ENCODE measurements at regions not wholly inside any gene's neighbourhood (a gene's known extent, or its start where the extent isn't known, plus 50 kb on each side); places are given as distances from the start of the nearest gene placed in this dataset.

DNA sequence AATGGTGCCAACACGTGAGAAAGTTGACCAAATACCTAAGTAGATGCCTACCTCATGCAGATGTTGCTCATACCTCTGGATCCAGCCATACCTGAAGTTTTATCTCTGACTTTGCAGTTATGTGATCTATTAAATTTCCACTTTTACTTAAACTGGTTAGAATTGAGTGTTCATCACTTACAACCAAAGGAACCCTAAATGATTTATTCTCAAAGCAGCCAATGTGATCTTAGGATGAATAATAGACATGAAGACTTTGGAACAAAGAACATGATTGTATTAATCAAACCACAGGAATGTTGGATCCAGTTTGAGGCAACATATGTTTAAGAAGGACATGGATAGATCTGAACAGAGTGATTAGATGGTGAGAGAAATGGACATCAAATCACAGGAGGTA, 68.7 kb downstream of the IRX6 start:
- 62 to 70% methylated on average over 1 of the region's 1 CpG for WGBS, 2 donors
- H3K36me3 ChIP-seq: no peaks in the 10 kb centered on the region
- ATAC-seq (ENCODE audit: low FRiP score in 2 of 2) (no peak), DNase-seq (no peak)
- no peak overlapping the region for H3K4me3 ChIP-seq
- H3K4me1 ChIP-seq: no peaks in the 10 kb centered on the region
- H3K27me3 ChIP-seq: no peaks in the 10 kb centered on the region
- H3K27ac ChIP-seq: no peak overlapping the region
- TF ChIP-seq POLR2A (IDR thresholded peaks at IDR 0.05) (no peak), POLR2AphosphoS5 (IDR thresholded peaks at IDR 0.05) (no peak), EP300 (IDR thresholded peaks at IDR 0.05) (no peak)
- TF ChIP-seq, protein P1, sequence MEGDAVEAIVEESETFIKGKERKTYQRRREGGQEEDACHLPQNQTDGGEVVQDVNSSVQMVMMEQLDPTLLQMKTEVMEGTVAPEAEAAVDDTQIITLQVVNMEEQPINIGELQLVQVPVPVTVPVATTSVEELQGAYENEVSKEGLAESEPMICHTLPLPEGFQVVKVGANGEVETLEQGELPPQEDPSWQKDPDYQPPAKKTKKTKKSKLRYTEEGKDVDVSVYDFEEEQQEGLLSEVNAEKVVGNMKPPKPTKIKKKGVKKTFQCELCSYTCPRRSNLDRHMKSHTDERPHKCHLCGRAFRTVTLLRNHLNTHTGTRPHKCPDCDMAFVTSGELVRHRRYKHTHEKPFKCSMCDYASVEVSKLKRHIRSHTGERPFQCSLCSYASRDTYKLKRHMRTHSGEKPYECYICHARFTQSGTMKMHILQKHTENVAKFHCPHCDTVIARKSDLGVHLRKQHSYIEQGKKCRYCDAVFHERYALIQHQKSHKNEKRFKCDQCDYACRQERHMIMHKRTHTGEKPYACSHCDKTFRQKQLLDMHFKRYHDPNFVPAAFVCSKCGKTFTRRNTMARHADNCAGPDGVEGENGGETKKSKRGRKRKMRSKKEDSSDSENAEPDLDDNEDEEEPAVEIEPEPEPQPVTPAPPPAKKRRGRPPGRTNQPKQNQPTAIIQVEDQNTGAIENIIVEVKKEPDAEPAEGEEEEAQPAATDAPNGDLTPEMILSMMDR (IDR thresholded peaks at IDR 0.05): no peak
- no peaks in the 10 kb centered on the region for H3K9me3 ChIP-seq

DNA sequence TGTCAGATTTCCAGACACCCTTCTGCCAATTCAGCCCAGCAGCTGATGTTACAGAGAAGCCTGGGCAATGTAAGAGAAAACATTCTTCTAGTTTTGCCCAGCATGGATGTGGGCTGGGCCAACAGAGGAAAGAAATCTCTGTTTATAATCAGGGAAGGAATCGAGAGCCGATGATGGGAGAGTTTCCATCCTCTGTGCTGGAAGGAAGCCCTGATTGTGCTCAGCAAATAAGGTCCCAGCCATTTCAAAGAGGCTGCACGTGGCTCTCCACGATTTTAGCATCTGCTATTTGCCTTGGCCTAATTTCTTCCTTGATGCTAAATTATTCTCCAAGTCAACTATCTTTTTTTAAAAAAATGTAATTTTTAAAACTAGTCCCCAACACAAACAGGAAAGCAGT, 70.0 kb downstream of the IRX6 start:
- H3K4me3 ChIP-seq: no peak overlapping the region
- H3K9me3 ChIP-seq: no peaks in the 10 kb centered on the region
- H3K27ac ChIP-seq: no peak overlapping the region
- ATAC-seq (ENCODE audit: low FRiP score in 2 of 2) (no peak), DNase-seq (no peak)
- TF ChIP-seq POLR2A (IDR thresholded peaks at IDR 0.05) (no peak), EP300 (IDR thresholded peaks at IDR 0.05) (no peak), POLR2AphosphoS5 (IDR thresholded peaks at IDR 0.05) (no peak)
- TF ChIP-seq, protein P1 (IDR thresholded peaks at IDR 0.05): no peak
- WGBS, 2 donors: 41 to 43% methylated on average over 4 of the region's 4 CpGs
- H3K4me1 ChIP-seq: no peaks in the 10 kb centered on the region
- H3K36me3 ChIP-seq: no peaks in the 10 kb centered on the region
- H3K27me3 ChIP-seq: no peaks in the 10 kb centered on the region

DNA sequence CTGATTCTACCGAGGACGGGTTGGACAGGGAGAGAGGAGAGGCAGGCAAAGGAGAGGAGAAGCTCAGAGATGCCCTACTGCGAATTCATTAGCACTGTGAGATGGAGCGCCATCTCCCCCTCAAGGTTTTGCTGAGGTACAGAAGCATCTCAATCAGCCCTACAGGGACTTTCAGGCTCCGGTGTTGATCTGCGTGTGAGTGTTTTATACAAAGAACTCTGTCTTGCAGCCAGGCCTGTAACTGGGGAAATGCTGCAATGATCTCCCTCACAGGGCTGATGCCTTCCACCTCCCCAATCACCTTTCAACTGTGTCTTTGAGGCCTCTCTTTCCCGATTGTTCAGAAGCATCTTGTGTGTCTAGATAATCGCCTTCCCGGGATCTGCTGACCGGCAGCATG, 74.8 kb downstream of the IRX6 start:
- Histone ChIP-seq H3K27ac (no peak overlapping the region), H3K36me3 (no peaks in the 10 kb centered on the region), H3K4me3 (no peak overlapping the region), H3K4me1 (no peaks in the 10 kb centered on the region), H3K9me3 (no peaks in the 10 kb centered on the region), H3K27me3 (no peaks in the 10 kb centered on the region)
- TF ChIP-seq EP300 (IDR thresholded peaks at IDR 0.05) (no peak), POLR2AphosphoS5 (IDR thresholded peaks at IDR 0.05) (no peak), POLR2A (IDR thresholded peaks at IDR 0.05) (no peak)
- TF ChIP-seq, protein P1 (IDR thresholded peaks at IDR 0.05): no peak
- ATAC-seq (ENCODE audit: low FRiP score in 2 of 2): no peak
- WGBS, 2 donors: 88 to 91% methylated on average over 10 of the region's 10 CpGs
- DNase-seq: no peak

DNA sequence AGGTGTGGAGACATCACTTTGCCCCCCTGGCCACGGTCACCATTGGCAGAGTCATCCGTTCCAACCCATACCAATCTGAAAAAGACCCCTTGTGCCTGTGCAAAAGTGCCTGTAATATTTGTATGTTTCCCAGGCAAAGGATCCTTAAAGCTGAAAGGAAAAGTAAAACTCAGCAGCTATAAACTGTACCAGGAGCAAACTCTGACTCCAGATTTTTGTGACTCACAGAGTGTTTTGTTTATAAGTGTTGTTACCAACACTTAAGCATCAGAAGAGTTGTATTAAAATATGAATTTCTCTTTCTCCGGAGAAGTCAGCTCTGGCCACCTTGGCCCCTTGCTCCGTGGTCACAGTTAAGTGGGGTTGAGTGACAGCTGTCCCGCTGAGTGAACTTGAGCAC, 75.9 kb downstream of the IRX6 start:
- H3K4me1 ChIP-seq: no peaks in the 10 kb centered on the region
- WGBS, 2 donors: 78 to 81% methylated on average over 5 of the region's 5 CpGs
- H3K4me3 ChIP-seq: no peak overlapping the region
- DNase-seq: no peak
- H3K27ac ChIP-seq: no peak overlapping the region
- TF ChIP-seq POLR2A (IDR thresholded peaks at IDR 0.05) (no peak), EP300 (IDR thresholded peaks at IDR 0.05) (no peak), POLR2AphosphoS5 (IDR thresholded peaks at IDR 0.05) (no peak)
- TF ChIP-seq, protein P1 (IDR thresholded peaks at IDR 0.05): no peak
- H3K36me3 ChIP-seq: no peaks in the 10 kb centered on the region
- no peak for ATAC-seq (ENCODE audit: low FRiP score in 2 of 2)
- H3K9me3 ChIP-seq: no peaks in the 10 kb centered on the region
- no peaks in the 10 kb centered on the region for H3K27me3 ChIP-seq

DNA sequence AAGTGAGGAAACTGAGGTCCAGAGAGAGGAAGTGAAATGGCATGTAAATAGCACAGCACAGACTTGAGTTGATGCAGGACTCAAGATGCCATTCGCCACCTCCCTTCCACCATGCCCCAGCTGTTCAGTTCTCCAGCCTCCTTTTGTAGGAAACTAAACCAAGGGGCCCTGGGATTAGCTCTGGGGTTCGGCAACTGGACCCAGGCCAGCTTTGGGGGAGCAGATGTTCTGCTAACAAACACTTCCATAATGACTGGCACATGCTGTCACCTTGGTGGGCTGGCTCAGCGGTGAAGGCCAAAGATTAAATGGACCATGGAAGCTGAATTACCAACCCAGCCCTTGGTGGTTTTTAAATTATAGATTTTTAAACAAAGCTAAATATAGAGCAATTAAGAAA, 77.0 kb downstream of the IRX6 start:
- ATAC-seq (ENCODE audit: low FRiP score in 2 of 2): no peak

More for the DNA sequence above, 77.0 kb downstream of the IRX6 start:
- Histone ChIP-seq H3K4me1 (no peaks in the 10 kb centered on the region), H3K4me3 (no peak overlapping the region), H3K36me3 (no peaks in the 10 kb centered on the region), H3K27me3 (no peaks in the 10 kb centered on the region), H3K9me3 (peaks cover 0 to 2% (median 0%) of the 10 kb centered on the region in 4 donors), H3K27ac (no peak overlapping the region)
- DNase-seq: no peak
- TF ChIP-seq POLR2AphosphoS5 (IDR thresholded peaks at IDR 0.05): no peak
- TF ChIP-seq, protein P1 (IDR thresholded peaks at IDR 0.05): no peak
- TF ChIP-seq POLR2A (IDR thresholded peaks at IDR 0.05): no peak
- TF ChIP-seq EP300 (IDR thresholded peaks at IDR 0.05): no peak
- 70 to 83% methylated on average over 3 of the region's 3 CpGs for WGBS, 2 donors
